DOHH2 (cell line): ENCODE measurements at regions not wholly inside any gene's neighbourhood (a gene's known extent, or its start where the extent isn't known, plus 50 kb on each side); places are given as distances from the start of the nearest gene placed in this dataset.

Experiments used
- H3F3A ChIP-seq: fragments of 200-600 bp; sonication (generic), shearing (Covaris generic); 2 replicates; pipeline ENCODE4 v1.6.0; 2016; ENCODE audit warnings: antibody characterized with exemption, mild to moderate bottlenecking; ENCODE audit not compliant: control insufficient read depth, insufficient read depth
- H3K27ac ChIP-seq: fragments of 200-600 bp; sonication (generic); 2 replicates; pipeline ENCODE4 v1.5.1; 2014; ENCODE audit warnings: low read depth, mild to moderate bottlenecking, low read length, moderate library complexity
- H3K27me3 ChIP-seq: fragments of 200-600 bp; sonication (generic); 2 replicates; pipeline ENCODE4 v1.6.1; 2014; ENCODE audit warnings: mild to moderate bottlenecking, low read length, mixed read lengths; ENCODE audit not compliant: control insufficient read depth
- H3K36me3 ChIP-seq: fragments of 200-600 bp; sonication (generic); 2 replicates; pipeline ENCODE4 v1.6.1; 2014; ENCODE audit warnings: mild to moderate bottlenecking, low read length, moderate library complexity, mixed read lengths; ENCODE audit not compliant: control insufficient read depth
- H3K4me1 ChIP-seq: fragments of 200-600 bp; sonication (generic); 2 replicates; pipeline ENCODE4 v1.6.1; 2014; ENCODE audit warnings: mild to moderate bottlenecking, low read length, mixed read lengths; ENCODE audit not compliant: control insufficient read depth
- H3K4me2 ChIP-seq: fragments of 200-600 bp; sonication (generic); 2 replicates; pipeline ENCODE4 v1.6.0; 2014; ENCODE audit warnings: mild to moderate bottlenecking, low read length, moderate library complexity
- H3K4me3 ChIP-seq: fragments of 200-600 bp; sonication (generic); 2 replicates; pipeline ENCODE4 v1.5.1; 2014; ENCODE audit warnings: mild to moderate bottlenecking, low read length, mixed read lengths
- H3K79me2 ChIP-seq: fragments of 200-600 bp; sonication (generic); 2 replicates; pipeline ENCODE4 v1.6.1; 2014; ENCODE audit warnings: mild to moderate bottlenecking, low read length, mixed read lengths; ENCODE audit not compliant: control insufficient read depth
- H3K9me2 ChIP-seq: fragments of 200-600 bp; sonication (generic); replicated peaks from 2 replicates; pipeline ENCODE4 v1.6.1; 2014; ENCODE audit warnings: mild to moderate bottlenecking, low read length, mixed read lengths; ENCODE audit not compliant: control insufficient read depth
- H3K9me3 ChIP-seq: fragments of 200-600 bp; sonication (generic); 2 replicates; pipeline ENCODE4 v1.6.1; 2014; ENCODE audit warnings: antibody characterized with exemption, low read length, mixed read lengths; ENCODE audit not compliant: control insufficient read depth, insufficient read depth
- H4K20me1 ChIP-seq: fragments of 200-600 bp; sonication (generic); 2 replicates; pipeline ENCODE4 v1.6.0; 2014; ENCODE audit warnings: low read depth, mild to moderate bottlenecking, antibody characterized with exemption, low read length, moderate library complexity; ENCODE audit not compliant: control insufficient read depth, insufficient read depth
- CTCF ChIP-seq: fragments of 200-600 bp; sonication (generic); IDR thresholded peaks from one replicate; pipeline ENCODE4 v1.5.1; 2014; ENCODE audit warnings: antibody characterized with exemption, mild to moderate bottlenecking, low read depth, low read length; ENCODE audit not compliant: poor library complexity, severe bottlenecking
- EZH2phosphoT487 ChIP-seq: fragments of 200-600 bp; sonication (generic); IDR thresholded peaks from 2 replicates; pipeline ENCODE4 v1.6.1; 2017; ENCODE audit warnings: borderline replicate concordance, mild to moderate bottlenecking, antibody characterized with exemption, low read length, moderate library complexity, mixed read lengths

- TF ChIP-seq CTCF (no peak), EZH2phosphoT487 (no peak)
- Histone ChIP-seq H3K36me3 (no peaks in the 10 kb centered on the region), H3K4me1 (peaks cover 7% of the 10 kb centered on the region), H4K20me1 (no peaks in the 10 kb centered on the region), H3K9me3 (no peaks in the 10 kb centered on the region), H3K79me2 (no peaks in the 10 kb centered on the region), H3K4me2 (no peak overlapping the region), H3K27ac (no peak overlapping the region), H3K4me3 (no peak overlapping the region), H3F3A (no peaks in the 10 kb centered on the region), H3K9me2 (no peaks in the 10 kb centered on the region), H3K27me3 (no peaks in the 10 kb centered on the region)
These were observed 87.1 kb upstream of the TOP3B start for GRCh38 chr22:22069450-22070370.

GRCh38 chr22:22068657-22069056 lies 86.1 kb upstream of the TOP3B start:
- H3K4me2 ChIP-seq = no peak overlapping the region
- H3K4me1 ChIP-seq = peaks cover 7% of the 10 kb centered on the region
- H4K20me1 ChIP-seq = no peaks in the 10 kb centered on the region
- H3K27me3 ChIP-seq = no peaks in the 10 kb centered on the region
- H3K79me2 ChIP-seq = no peaks in the 10 kb centered on the region
- H3K9me2 ChIP-seq = no peaks in the 10 kb centered on the region
- no peak for TF ChIP-seq CTCF
- TF ChIP-seq EZH2phosphoT487 = no peak
- no peaks in the 10 kb centered on the region for H3K9me3 ChIP-seq
- no peak overlapping the region for H3K4me3 ChIP-seq
- H3K27ac ChIP-seq = no peak overlapping the region
- no peaks in the 10 kb centered on the region for H3K36me3 ChIP-seq
- no peaks in the 10 kb centered on the region for H3F3A ChIP-seq

DNA sequence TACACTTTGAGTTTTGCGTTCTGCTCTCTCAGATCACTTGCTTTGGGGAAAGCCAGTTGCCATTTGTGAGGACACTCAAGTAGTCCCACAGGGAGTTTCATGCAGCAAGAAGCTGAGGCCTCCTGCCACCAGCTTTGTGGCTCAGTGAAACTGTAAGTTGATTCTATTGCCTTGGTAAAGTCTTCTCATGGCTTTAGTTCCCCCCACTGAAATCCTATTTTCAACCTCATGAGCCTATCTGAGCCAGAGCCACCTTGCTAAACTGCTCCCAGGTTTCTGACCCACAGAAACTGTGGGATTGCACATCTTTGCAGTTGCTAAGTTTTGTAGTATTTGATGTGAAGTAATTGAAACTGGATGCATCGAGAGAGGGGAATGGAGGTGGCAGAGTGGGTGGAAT lies 85.4 kb upstream of the TOP3B start:
- no peaks in the 10 kb centered on the region for H3F3A ChIP-seq
- no peaks in the 10 kb centered on the region for H3K79me2 ChIP-seq
- H3K27me3 ChIP-seq = no peaks in the 10 kb centered on the region
- no peaks in the 10 kb centered on the region for H3K9me3 ChIP-seq
- H3K9me2 ChIP-seq = no peaks in the 10 kb centered on the region
- no peaks in the 10 kb centered on the region for H4K20me1 ChIP-seq
- TF ChIP-seq EZH2phosphoT487 (no peak), CTCF (no peak)
- H3K4me2 ChIP-seq = no peak overlapping the region
- no peak overlapping the region for H3K4me3 ChIP-seq
- no peak overlapping the region for H3K27ac ChIP-seq
- peaks cover 10% of the 10 kb centered on the region for H3K4me1 ChIP-seq
- no peaks in the 10 kb centered on the region for H3K36me3 ChIP-seq
